ENCODE measurements at regions not wholly inside any gene's neighbourhood (a gene's known extent, or its start where the extent isn't known, plus 50 kb on each side); places are given as distances from the start of the nearest gene placed in this dataset.

GRCh38 chr3:187944390-187945179 is 199.3 kb upstream of the BCL6 start:
- POLR2A ChIA-PET, result no interaction called here

GRCh38 chr3:187945374-187945773 is 200.1 kb upstream of the BCL6 start:
- H3K4me1 ChIP-seq (ENCODE audit: control insufficient read depth in 1 of 2, insufficient read depth in 2 of 2, low read depth in 1 of 2, low read length in 1 of 2), result 0 out of 4 replicates have a peak, but pooled peaks cover 0 to 9% of the 10 kb centered on the region in 2 experiments

More at GRCh38 chr3:187944390-187945179, 199.3 kb upstream of the BCL6 start:
- Histone ChIP-seq H3K9me3 (no peaks in the 10 kb centered on the region), H3K9ac (no peak overlapping the region), H2AFZ (ENCODE audit: low read depth) (no peak overlapping the region), H3K9me2 (no peaks in the 10 kb centered on the region), H3K36me3 (replicated peaks in 1 of 2; ENCODE audit: control insufficient read depth in 1 of 2, insufficient read depth in 2 of 2, low read length in 1 of 2) (no peaks in the 10 kb centered on the region), H4K20me1 (ENCODE audit: insufficient read depth) (no peaks in the 10 kb centered on the region), H3K27ac (ENCODE audit: low read depth in 2 of 2, low read length in 1 of 2) (no peak overlapping the region), H3K4me3 (ENCODE audit: low read depth in 2 of 2, low read length in 1 of 2) (no peak overlapping the region), H3K4me2 (no peak overlapping the region), H3K27me3 (ENCODE audit: insufficient read depth) (no peaks in the 10 kb centered on the region), H3F3A (replicated peaks; ENCODE audit: insufficient read depth) (no peaks in the 10 kb centered on the region), H3K4me1 (ENCODE audit: control insufficient read depth in 1 of 2, insufficient read depth in 2 of 2, low read depth in 1 of 2, low read length in 1 of 2) (0 out of 4 replicates have a peak, but pooled peaks cover 0 to 9% of the 10 kb centered on the region in 2 experiments), H3K79me2 (ENCODE audit: insufficient read depth) (no peaks in the 10 kb centered on the region)
- TF ChIP-seq TEAD4 (IDR thresholded peaks at IDR 0.05; ENCODE audit: borderline replicate concordance, insufficient read depth) (no peak), FOXJ3 (CRISPR knock-in tag; IDR thresholded peaks at IDR 0.05) (no peak), EP300 (IDR thresholded peaks at IDR 0.05; ENCODE audit: borderline replicate concordance in 1 of 2, low read depth in 1 of 2, low read length in 1 of 2) (no peak), GABPA (IDR thresholded peaks at IDR 0.05; ENCODE audit: low read depth) (no peak)
- DNase-seq, result no peak
- CTCF ChIA-PET, result no interaction called here
- WGBS (ENCODE audit: low lambda C conversion rate), result 69% methylated on average over 10 of the region's 10 CpGs

GRCh38 chr3:187946163-187946691 is 201.0 kb upstream of the BCL6 start:
- Histone ChIP-seq H3K27ac (ENCODE audit: low read depth in 2 of 2, low read length in 1 of 2) (0 out of 4 replicates have a peak overlapping the region, but pooled peaks of 1 of the 2 experiments have one; percentile 3), H4K20me1 (ENCODE audit: insufficient read depth) (no peaks in the 10 kb centered on the region)
- WGBS (ENCODE audit: low lambda C conversion rate), result 43% methylated on average over 4 of the region's 4 CpGs

More at GRCh38 chr3:187945374-187945773, 200.1 kb upstream of the BCL6 start:
- Histone ChIP-seq H3K9ac (no peak overlapping the region), H3K79me2 (ENCODE audit: insufficient read depth) (no peaks in the 10 kb centered on the region), H3K27ac (ENCODE audit: low read depth in 2 of 2, low read length in 1 of 2) (0 out of 4 replicates have a peak overlapping the region, but pooled peaks of 1 of the 2 experiments have one; percentile 3), H3K9me2 (no peaks in the 10 kb centered on the region), H2AFZ (ENCODE audit: low read depth) (peak overlapping the region; percentile 33; the same call in 1 of the 2 replicates), H3K27me3 (ENCODE audit: insufficient read depth) (no peaks in the 10 kb centered on the region), H4K20me1 (ENCODE audit: insufficient read depth) (no peaks in the 10 kb centered on the region), H3K4me2 (peak overlapping the region; percentile 5; the same call in 1 of the 2 replicates), H3F3A (replicated peaks; ENCODE audit: insufficient read depth) (no peaks in the 10 kb centered on the region), H3K9me3 (no peaks in the 10 kb centered on the region), H3K4me3 (ENCODE audit: low read depth in 2 of 2, low read length in 1 of 2) (no peak overlapping the region), H3K36me3 (replicated peaks in 1 of 2; ENCODE audit: control insufficient read depth in 1 of 2, insufficient read depth in 2 of 2, low read length in 1 of 2) (no peaks in the 10 kb centered on the region)
- 34% methylated on average over 2 of the region's 2 CpGs for WGBS (ENCODE audit: low lambda C conversion rate)
- CTCF ChIA-PET, result no interaction called here
- POLR2A ChIA-PET, result no interaction called here
- DNase-seq, result no peak
- TF ChIP-seq SIN3A (IDR thresholded peaks at IDR 0.05; ENCODE audit: borderline replicate concordance, low read depth, low read length) (no peak), MEF2A (IDR thresholded peaks at IDR 0.05; ENCODE audit: borderline replicate concordance, low read depth) (no peak), CHD2 (IDR thresholded peaks at IDR 0.05; ENCODE audit: low read length, partially characterized antibody) (no peak), NFIC (IDR thresholded peaks at IDR 0.05; ENCODE audit: borderline replicate concordance) (no peak), GATA2 (CRISPR knock-in tag; IDR thresholded peaks at IDR 0.05) (no peak), FOSL2 (IDR thresholded peaks at IDR 0.05; ENCODE audit: borderline replicate concordance, low read depth) (no peak), RAD21 (IDR thresholded peaks at IDR 0.05; ENCODE audit: low read length) (no peak)

More at GRCh38 chr3:187946163-187946691, 201.0 kb upstream of the BCL6 start:
- Histone ChIP-seq H3K4me1 (ENCODE audit: control insufficient read depth in 1 of 2, insufficient read depth in 2 of 2, low read depth in 1 of 2, low read length in 1 of 2) (0 out of 4 replicates have a peak, but pooled peaks cover 0 to 9% of the 10 kb centered on the region in 2 experiments), H3F3A (replicated peaks; ENCODE audit: insufficient read depth) (no peaks in the 10 kb centered on the region), H3K9me3 (no peaks in the 10 kb centered on the region), H3K27me3 (ENCODE audit: insufficient read depth) (no peaks in the 10 kb centered on the region), H3K36me3 (replicated peaks in 1 of 2; ENCODE audit: control insufficient read depth in 1 of 2, insufficient read depth in 2 of 2, low read length in 1 of 2) (no peaks in the 10 kb centered on the region), H3K9ac (no peak overlapping the region), H3K9me2 (no peaks in the 10 kb centered on the region), H3K79me2 (ENCODE audit: insufficient read depth) (no peaks in the 10 kb centered on the region), H3K4me3 (ENCODE audit: low read depth in 2 of 2, low read length in 1 of 2) (no peak overlapping the region), H3K4me2 (peak overlapping the region; percentile 5; the same call in 1 of the 2 replicates), H2AFZ (ENCODE audit: low read depth) (no peak overlapping the region)
- TF ChIP-seq POLR2AphosphoS5 (IDR thresholded peaks at IDR 0.05; ENCODE audit: low read depth, low read length) (no peak), JUND (IDR thresholded peaks at IDR 0.05) (no peak), RAD21 (IDR thresholded peaks at IDR 0.05; ENCODE audit: low read length) (no peak), FOSL2 (IDR thresholded peaks at IDR 0.05; ENCODE audit: borderline replicate concordance, low read depth) (no peak), PBX3 (IDR thresholded peaks at IDR 0.05) (no peak), YY1 (IDR thresholded peaks at IDR 0.05; ENCODE audit: low read depth) (no peak), TCF12 (IDR thresholded peaks at IDR 0.05) (no peak), NRF1 (IDR thresholded peaks at IDR 0.05; ENCODE audit: low read depth, low read length) (no peak)
- TF ChIP-seq, protein P1, sequence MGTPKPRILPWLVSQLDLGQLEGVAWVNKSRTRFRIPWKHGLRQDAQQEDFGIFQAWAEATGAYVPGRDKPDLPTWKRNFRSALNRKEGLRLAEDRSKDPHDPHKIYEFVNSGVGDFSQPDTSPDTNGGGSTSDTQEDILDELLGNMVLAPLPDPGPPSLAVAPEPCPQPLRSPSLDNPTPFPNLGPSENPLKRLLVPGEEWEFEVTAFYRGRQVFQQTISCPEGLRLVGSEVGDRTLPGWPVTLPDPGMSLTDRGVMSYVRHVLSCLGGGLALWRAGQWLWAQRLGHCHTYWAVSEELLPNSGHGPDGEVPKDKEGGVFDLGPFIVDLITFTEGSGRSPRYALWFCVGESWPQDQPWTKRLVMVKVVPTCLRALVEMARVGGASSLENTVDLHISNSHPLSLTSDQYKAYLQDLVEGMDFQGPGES (IDR thresholded peaks at IDR 0.05; ENCODE audit: low read depth, low read length), result no peak
- POLR2A ChIA-PET, result no interaction called here
- CTCF ChIA-PET, result no interaction called here
- no peak for DNase-seq

Measured in SK-N-SH (cell line).